SW480 (cell line): ENCODE measurements at regions not wholly inside any gene's neighbourhood (a gene's known extent, or its start where the extent isn't known, plus 50 kb on each side); places are given as distances from the start of the nearest gene placed in this dataset.

ENCODE experiments used
- DNase-seq: peaks from one replicate; pipeline ENCODE4 v3.0.0-alpha.2; 2016; ENCODE audit warnings: low spot score

GRCh38 chr11:130979386-130979972, 63.2 kb upstream of the SNX19 start:
- DNase-seq: peak; percentile 36

DNA sequence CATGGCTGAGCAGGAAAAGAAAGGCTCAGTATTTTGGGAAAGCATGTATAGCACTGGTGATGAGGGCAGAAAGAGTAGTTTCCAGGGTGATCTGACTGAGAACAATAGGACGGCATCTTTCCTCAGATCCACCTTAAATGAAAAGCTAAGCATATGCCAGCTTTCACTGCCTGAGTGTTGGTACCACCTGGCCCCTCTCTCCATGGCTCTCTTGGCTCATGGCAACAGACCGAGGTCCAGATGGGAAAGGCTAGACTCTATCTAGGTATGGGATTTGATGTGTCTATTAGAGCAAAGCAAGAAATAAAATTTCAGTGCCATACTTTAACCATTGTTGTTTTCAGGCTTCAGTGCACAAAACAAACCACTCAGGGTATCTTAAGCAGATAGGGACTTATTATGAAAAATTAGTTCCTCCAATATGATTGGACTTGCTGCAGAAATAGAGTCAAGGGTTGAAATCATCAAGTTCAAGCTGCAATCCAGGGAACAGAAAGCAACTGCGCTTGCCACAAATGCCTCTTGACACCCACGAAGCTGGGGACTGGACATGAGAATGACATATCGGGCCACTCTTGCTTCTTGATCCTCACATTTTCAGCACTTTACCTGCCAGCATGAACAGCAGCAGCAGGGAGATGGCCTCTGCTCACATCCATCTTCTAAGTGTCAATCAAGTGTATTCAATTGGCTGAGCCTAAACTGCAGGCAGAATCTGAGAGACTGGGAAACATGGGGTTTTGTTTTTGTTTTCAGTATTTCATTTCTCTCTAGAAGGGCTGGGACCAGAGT, 64.0 kb upstream of the SNX19 start:
- DNase-seq: no peak

- DNase-seq: peak; percentile 12
These were observed 68.0 kb upstream of the SNX19 start for GRCh38 chr11:130984241-130984640.

DNA sequence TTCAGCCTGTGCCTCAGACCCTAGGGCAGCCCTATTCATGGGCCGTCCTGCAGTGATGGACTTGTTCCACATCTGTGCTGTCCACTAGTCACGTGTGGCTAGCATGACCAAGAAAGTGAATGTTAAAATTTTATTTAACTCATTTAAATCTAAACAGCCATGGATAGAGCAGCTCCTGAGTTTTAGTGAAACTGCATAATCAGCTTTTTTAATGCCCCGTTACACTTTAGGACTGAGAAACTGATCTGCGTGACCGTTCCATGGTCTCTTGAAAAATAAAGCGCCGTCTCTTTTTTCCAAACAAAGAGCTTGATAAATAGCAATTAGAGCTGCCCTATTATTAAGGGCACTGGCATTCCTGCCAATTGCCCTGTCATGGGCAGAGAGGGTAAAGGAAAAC, 76.5 kb upstream of the SNX19 start:
- no peak for DNase-seq

GRCh38 chr11:130994043-130994442, 77.8 kb upstream of the SNX19 start:
- DNase-seq: no peak

- DNase-seq: no peak
These were observed 79.0 kb upstream of the SNX19 start for GRCh38 chr11:130995266-130995665.

- DNase-seq: no peak
These were observed 81.0 kb upstream of the SNX19 start for GRCh38 chr11:130997278-130997677.

GRCh38 chr11:130999086-130999485, 82.8 kb upstream of the SNX19 start:
- no peak for DNase-seq

GRCh38 chr11:130999992-131000770, 83.9 kb upstream of the SNX19 start:
- peak; percentile 95 for DNase-seq

DNA sequence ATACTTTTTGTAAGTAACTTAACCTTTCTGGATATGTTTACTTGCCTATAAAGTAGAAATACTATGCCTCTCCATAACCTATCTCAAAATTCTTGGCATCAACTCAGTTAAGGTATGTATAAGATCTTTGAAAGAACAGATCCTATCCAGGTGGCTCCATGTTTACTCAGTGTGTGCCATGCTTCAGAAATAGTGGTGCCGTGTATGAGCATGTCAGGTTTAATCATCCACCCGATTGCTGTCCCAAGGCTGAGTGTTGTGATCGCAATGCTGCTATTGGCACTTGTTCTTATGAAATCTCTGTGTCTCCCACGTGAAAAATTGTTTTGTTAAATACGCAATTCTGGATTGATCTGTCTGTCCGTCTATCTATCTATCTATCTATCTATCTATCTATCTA, 85.9 kb upstream of the SNX19 start:
- DNase-seq: no peak

GRCh38 chr11:131005829-131006228, 89.5 kb upstream of the SNX19 start:
- no peak for DNase-seq

GRCh38 chr11:131025020-131025419, 108.7 kb upstream of the SNX19 start:
- peak; percentile 41 for DNase-seq

- DNase-seq: no peak
These were observed 109.3 kb upstream of the SNX19 start for GRCh38 chr11:131025421-131026125.

GRCh38 chr11:131027491-131027890, 111.2 kb upstream of the SNX19 start:
- no peak for DNase-seq

- peak; percentile 90 for DNase-seq
These were observed 116.9 kb upstream of the SNX19 start for GRCh38 chr11:131033151-131033651.

GRCh38 chr11:131036514-131036913, 120.2 kb upstream of the SNX19 start:
- no peak for DNase-seq

DNA sequence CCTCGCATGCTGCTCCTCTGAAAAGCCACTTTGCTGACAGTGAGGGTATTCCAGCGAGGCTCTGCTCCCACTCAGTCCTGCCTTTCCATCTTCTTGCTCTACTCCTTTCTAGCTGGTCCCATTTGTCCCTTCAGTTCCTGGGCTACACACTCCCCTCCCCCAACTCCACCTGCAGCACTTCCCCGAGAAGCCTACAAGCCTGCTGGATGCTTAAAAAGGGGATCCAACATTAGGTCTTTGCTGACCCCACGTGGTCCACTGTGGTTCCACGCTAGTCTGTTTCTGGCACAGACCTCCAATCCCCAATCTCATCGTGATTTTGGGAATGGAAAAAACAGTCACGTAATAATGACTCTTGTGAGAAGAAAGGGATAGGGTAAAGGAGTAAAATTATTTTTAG, 121.6 kb upstream of the SNX19 start:
- peak; percentile 17 for DNase-seq

DNA sequence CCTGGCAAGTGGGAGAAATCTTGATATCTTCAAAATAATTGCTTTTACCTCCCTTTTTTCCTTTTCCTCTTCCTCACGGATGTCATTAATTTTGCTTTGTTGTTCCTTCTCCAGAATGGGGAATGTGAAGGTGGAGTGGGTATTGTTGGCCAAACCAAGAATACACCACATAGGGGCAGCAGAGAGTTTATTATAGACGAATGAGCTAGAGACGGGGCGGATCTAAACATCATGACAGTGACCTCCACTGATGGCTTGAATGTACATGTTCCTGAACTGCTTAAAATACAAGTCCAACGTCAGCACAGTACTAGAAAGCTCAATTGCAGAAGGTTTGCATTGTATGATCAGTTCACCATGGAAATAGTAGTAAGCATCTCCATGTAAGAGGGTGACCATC, 122.3 kb upstream of the SNX19 start:
- DNase-seq: peak; percentile 58

DNA sequence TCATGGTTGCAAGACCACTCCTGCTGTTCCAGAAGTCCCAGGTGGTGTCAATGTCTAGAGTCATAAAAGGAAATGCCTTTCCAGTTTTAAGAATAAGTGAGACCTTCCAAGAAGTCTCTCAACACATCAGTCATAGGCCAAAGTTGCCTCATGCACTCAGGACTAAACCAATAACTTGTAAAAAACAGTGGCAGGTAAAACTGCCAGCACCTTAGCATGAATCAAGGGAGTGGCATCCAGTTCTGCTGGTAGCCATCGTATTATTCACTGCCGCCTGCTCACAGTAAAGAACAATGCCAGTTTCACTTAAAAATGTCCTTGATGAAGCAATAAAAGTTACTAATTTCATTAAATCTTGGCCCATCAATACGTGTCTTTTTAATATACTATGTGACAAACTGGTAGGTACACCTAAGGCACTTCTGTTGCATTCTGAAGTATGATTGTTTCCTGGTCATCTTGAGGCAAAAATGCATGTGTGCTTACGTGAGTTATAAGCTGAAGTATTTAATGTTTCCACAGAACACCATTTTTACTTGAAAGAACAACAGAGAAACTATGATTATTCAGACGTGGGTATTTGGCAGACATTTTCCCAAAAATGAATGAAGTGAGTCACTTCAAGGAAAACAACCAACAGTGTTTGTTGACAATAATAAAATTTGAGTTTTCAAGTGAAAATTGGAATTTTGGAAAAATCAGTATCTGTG, 125.2 kb upstream of the SNX19 start:
- no peak for DNase-seq

- DNase-seq: no peak
These were observed 125.7 kb upstream of the SNX19 start for GRCh38 chr11:131042041-131042390.

DNA sequence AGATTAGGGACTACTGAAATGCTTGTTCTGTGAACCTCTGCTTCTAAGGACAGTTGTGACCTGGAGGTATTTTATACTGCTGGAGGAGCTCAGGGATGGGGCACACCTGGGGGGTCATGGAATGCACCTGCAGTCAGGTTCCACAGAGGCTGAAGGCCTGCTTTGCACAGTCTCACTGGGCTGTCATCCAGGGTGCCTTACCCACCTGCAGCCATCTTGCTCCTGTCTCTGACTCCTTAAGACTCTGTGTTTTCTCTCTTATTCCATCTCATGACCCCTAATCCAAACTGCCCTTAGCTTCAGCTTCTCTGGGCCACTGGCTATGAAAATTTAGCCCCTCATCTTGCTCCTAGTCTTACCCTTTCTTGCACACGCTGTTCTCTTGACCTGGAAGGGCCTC, 127.0 kb upstream of the SNX19 start:
- no peak for DNase-seq

- DNase-seq: no peak
These were observed 128.6 kb upstream of the SNX19 start for GRCh38 chr11:131044851-131045250.
